ENCODE measurements at regions not wholly inside any gene's neighbourhood (a gene's known extent, or its start where the extent isn't known, plus 50 kb on each side); places are given as distances from the start of the nearest gene placed in this dataset.

DNA sequence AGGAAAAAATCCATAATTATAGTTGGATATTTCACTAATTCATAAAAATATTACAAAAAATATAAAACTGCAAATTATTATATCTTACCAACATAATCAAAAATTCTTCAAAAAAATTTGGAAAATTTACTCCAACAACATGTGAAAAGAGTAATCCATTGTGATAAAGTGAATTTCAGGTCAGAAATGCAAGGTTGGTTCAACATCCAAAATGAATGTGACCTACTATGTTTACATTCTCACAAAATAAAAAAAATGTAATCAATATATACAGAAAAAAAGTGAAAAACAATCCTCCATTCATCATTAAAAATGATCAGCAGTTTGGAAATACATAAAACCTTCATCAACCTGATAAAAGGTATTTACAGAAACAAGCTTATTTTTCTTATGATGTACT, 1252.2 kb downstream of the JRKL start:
- H4K20me1 ChIP-seq (ENCODE audit: insufficient read depth, low read length) = no peaks in the 10 kb centered on the region
- intact Hi-C loops (cut with micrococcal nuclease) = no loop called here
- H3K36me3 Mint-ChIP-seq = no peaks in the 10 kb centered on the region

DNA sequence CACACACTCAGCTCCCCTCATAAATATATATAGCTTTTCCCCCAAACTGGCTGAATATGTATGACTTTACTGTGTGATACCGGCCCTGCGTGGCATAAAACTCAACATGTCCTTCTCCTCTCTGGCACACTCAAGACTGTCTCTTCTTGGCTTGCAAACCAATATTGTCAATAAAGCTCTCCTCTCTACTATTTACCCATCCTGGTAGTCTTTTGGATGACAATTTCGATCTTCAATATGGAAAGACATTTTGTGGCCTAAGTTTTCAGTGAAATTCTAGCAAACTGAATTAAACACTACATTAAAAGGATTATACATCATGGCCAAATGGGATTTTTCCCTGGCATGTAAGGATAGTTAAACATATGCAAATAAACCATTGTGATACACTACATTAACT, 1255.9 kb downstream of the JRKL start:
- intact Hi-C loops (cut with micrococcal nuclease) = no loop called here
- peaks cover 0 to 2% (median 0%) of the 10 kb centered on the region in 3 donors for H3K27me3 Mint-ChIP-seq (ENCODE audit: low read depth in 3 of 3)

More for the DNA sequence above, 1252.2 kb downstream of the JRKL start:
- peaks cover 0 to 7% of the 10 kb centered on the region in 2 donors for H3K9me3 ChIP-seq (replicated peaks in 1 of 2; ENCODE audit: control insufficient read depth in 1 of 2, insufficient read depth in 1 of 2, low read length in 2 of 2)
- H3K4me2 ChIP-seq (replicated peaks; ENCODE audit: extremely low read depth, low read length, poor library complexity, severe bottlenecking) = no peak overlapping the region
- no peak overlapping the region for H2AFZ ChIP-seq (ENCODE audit: insufficient read depth, low read depth, low read length, poor library complexity, severe bottlenecking)
- no peak for TF ChIP-seq CTCF (IDR thresholded peaks at IDR 0.05)
- no peaks in the 10 kb centered on the region for H3K4me1 Mint-ChIP-seq
- no peak overlapping the region for H3K4me3 ChIP-seq (replicated peaks in 1 of 3; ENCODE audit: low read depth in 2 of 3, low read length in 3 of 3)
- no peak overlapping the region for H3K9ac ChIP-seq (ENCODE audit: insufficient read depth, low read length, poor library complexity, severe bottlenecking)
- H3K36me3 ChIP-seq (replicated peaks in 1 of 2; ENCODE audit: control insufficient read depth in 1 of 2, insufficient read depth in 2 of 2, low read length in 2 of 2) = no peaks in the 10 kb centered on the region
- DNase-seq = no peak
- H3K79me2 ChIP-seq (ENCODE audit: insufficient read depth, low read length) = no peaks in the 10 kb centered on the region
- H3K27ac ChIP-seq (ENCODE audit: low read depth in 1 of 2, low read length in 2 of 2) = no peak overlapping the region
- H3K27ac Mint-ChIP-seq = no peak overlapping the region
- H3K9me3 Mint-ChIP-seq = peaks cover 2 to 12% (median 5%) of the 10 kb centered on the region in 7 donors
- H3K4me3 Mint-ChIP-seq = no peak overlapping the region
- no peaks in the 10 kb centered on the region for H3K4me1 ChIP-seq (ENCODE audit: control insufficient read depth in 1 of 2, insufficient read depth in 2 of 2, low read length in 2 of 2)
- no peaks in the 10 kb centered on the region for H3K27me3 ChIP-seq (ENCODE audit: control insufficient read depth in 2 of 2, insufficient read depth in 2 of 2, low read length in 2 of 2)
- H3K27me3 Mint-ChIP-seq (ENCODE audit: low read depth in 3 of 3) = peaks cover 0 to 2% (median 0%) of the 10 kb centered on the region in 3 donors

More for the DNA sequence above, 1255.9 kb downstream of the JRKL start:
- peaks cover 0 to 7% of the 10 kb centered on the region in 2 donors for H3K9me3 ChIP-seq (replicated peaks in 1 of 2; ENCODE audit: control insufficient read depth in 1 of 2, insufficient read depth in 1 of 2, low read length in 2 of 2)
- Mint-ChIP-seq H3K4me1 (no peaks in the 10 kb centered on the region), H3K4me3 (no peak overlapping the region), H3K9me3 (peaks cover 0 to 14% (median 5%) of the 10 kb centered on the region in 7 donors), H3K27ac (no peak overlapping the region), H3K36me3 (no peaks in the 10 kb centered on the region)
- no peak overlapping the region for H3K27ac ChIP-seq (ENCODE audit: low read depth in 1 of 2, low read length in 2 of 2)
- H3K79me2 ChIP-seq (ENCODE audit: insufficient read depth, low read length) = no peaks in the 10 kb centered on the region
- H4K20me1 ChIP-seq (ENCODE audit: insufficient read depth, low read length) = no peaks in the 10 kb centered on the region
- no peak overlapping the region for H2AFZ ChIP-seq (ENCODE audit: insufficient read depth, low read depth, low read length, poor library complexity, severe bottlenecking)
- no peak for DNase-seq
- H3K9ac ChIP-seq (ENCODE audit: insufficient read depth, low read length, poor library complexity, severe bottlenecking) = no peak overlapping the region
- H3K4me2 ChIP-seq (replicated peaks; ENCODE audit: extremely low read depth, low read length, poor library complexity, severe bottlenecking) = no peak overlapping the region
- H3K36me3 ChIP-seq (replicated peaks in 1 of 2; ENCODE audit: control insufficient read depth in 1 of 2, insufficient read depth in 2 of 2, low read length in 2 of 2) = no peaks in the 10 kb centered on the region
- no peak for TF ChIP-seq CTCF (IDR thresholded peaks at IDR 0.05)
- H3K27me3 ChIP-seq (ENCODE audit: control insufficient read depth in 2 of 2, insufficient read depth in 2 of 2, low read length in 2 of 2) = no peaks in the 10 kb centered on the region
- WGBS (ENCODE audit: insufficient coverage) = no CpG with 5 or more reads among the region's 3 CpGs
- H3K4me1 ChIP-seq (ENCODE audit: control insufficient read depth in 1 of 2, insufficient read depth in 2 of 2, low read length in 2 of 2) = no peaks in the 10 kb centered on the region
- no peak overlapping the region for H3K4me3 ChIP-seq (replicated peaks in 1 of 3; ENCODE audit: low read depth in 2 of 3, low read length in 3 of 3)

All from CD14-positive monocyte (primary cell).